Right forelimb (tissue), 1 donor: ENCODE measurements at regions not wholly inside any gene's neighbourhood (a gene's known extent, or its start where the extent isn't known, plus 50 kb on each side); places are given as distances from the start of the nearest gene placed in this dataset.

ENCODE experiments used
- DNase-seq: peaks from one replicate; pipeline ENCODE4 v3.0.0-alpha.2; 2018

DNA sequence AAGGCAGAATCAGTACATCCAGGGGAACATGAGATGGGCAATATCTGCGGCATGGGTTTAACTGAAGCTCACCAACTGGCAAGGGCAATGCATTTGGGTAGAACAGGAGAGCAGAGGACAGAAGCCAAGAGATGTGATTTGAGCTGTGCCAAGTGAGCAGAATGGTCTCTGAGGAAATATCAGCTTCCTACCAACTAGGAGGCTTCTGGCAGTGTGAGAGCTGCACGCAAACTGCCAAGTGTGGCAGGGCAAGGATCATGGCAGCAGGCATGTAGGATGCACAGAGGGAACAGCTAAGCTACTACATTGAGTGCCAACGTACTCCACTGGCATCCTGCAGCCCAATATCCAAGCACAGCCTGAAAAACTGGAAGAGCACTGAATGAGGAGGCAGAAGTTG lies 1036.5 kb downstream of the TUSC7 start:
- DNase-seq: no peak

GRCh38 chr3:117748131-117748530 lies 1038.6 kb downstream of the TUSC7 start:
- no peak for DNase-seq

DNA sequence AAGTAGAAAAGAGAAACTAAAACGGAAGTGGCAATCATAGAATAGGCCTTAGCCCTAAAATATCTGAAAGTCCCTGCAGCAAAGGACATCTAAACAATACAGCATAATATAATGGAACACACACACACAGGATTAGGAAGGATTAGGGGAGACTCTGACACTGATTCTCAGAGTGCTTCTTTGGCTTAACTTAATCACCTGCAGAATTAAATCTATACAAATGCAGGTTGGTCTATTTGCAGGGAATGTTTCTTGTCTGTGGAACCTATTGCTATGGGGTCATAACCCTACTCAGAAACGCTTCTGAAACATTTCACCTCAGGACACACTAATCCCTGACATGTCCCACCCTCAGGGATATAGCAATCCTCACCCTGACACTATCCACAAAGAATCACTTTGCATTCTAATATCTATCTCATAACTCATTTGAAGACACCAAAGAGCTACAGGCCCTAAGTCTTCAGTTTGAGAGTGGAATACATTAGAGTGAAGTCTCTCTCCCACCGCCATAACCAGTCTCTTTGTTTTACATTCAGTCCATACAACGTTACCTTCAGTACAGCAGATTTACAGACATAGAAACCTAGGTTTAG lies 1041.2 kb downstream of the TUSC7 start:
- no peak for DNase-seq

GRCh38 chr3:117751651-117752050 lies 1042.1 kb downstream of the TUSC7 start:
- DNase-seq: no peak

GRCh38 chr3:117752984-117753717 lies 1043.6 kb downstream of the TUSC7 start:
- no peak for DNase-seq

GRCh38 chr3:117754058-117754457 lies 1044.5 kb downstream of the TUSC7 start:
- no peak for DNase-seq

GRCh38 chr3:117754841-117755240 lies 1045.3 kb downstream of the TUSC7 start:
- DNase-seq: no peak

DNA sequence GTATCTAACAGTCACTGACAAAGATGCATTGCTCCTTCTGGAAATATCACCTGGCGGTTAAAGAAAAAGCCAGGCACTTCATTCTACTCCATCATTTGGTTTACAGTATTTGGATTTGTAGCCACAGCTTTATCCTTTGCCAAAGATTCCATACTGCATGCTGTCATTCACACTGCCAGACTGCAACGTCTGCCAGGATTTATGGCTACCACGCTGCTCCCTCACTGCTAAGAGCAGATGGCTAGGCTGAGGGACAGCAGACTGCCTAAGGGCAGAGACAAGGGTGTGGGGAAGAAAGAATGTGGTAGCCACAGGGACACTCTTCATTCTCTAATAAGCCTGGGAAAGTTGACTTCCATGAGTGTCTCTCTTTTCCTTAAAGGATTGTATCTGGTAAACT lies 1047.0 kb downstream of the TUSC7 start:
- DNase-seq: no peak

GRCh38 chr3:117761703-117762620 lies 1052.4 kb downstream of the TUSC7 start:
- no peak for DNase-seq

DNA sequence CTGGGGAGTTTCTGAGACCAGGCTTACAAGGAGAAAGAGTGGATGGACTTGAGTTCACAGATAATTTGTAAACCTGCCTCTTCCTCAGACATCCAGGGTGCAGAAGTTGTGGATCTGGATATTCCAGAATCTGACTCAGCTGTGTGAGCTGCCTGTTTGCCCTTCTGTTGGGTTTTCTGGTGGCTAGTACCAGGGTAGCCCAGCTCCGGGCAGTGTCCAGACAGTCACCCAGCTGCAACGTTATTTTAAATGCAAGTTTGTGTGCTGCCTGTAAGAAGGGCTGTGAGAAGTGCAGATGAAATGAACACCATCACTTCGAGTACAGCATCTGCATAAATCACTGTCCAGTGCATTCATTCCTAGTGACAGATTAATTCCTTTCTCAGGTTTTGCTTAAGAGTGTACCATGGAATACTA lies 1053.0 kb downstream of the TUSC7 start:
- no peak for DNase-seq

DNA sequence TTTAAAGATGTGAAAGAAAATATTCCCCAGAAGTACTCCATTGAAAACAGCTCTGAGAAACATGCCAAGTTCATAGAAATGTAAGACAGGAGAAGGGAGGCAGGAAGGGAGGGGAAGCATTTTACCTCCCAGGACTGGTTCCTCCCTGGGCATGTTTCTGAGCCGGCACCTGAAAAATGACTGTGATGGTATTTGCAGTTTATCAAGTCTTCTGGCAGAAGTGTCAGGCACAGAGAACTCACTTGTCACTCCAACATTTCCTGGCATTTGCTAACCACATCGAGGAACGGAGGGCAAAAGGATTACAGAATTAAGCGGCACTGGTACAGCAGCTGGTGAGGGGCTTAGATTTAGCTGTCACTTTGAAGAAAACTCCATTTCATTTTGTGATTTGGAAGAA lies 1054.0 kb downstream of the TUSC7 start:
- DNase-seq: no peak

DNA sequence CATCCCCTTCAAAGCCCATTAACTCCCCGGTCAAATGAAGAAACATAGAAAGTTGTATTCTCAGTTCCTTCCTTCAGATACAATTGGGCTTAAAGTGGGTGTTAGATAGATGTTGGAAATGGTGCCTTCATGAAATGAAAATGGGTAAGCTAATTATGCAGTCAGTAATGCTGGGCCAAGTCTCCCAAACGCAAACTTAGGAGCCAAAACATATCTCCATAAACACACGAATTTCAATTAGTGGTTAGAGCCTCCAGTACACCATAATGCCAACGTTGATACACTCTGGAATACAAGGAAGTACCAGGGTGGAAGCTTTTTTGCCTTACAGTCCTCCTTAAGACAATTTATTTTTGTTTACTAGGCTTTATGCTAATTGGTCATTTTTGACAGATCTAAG lies 1059.0 kb downstream of the TUSC7 start:
- DNase-seq: no peak

DNA sequence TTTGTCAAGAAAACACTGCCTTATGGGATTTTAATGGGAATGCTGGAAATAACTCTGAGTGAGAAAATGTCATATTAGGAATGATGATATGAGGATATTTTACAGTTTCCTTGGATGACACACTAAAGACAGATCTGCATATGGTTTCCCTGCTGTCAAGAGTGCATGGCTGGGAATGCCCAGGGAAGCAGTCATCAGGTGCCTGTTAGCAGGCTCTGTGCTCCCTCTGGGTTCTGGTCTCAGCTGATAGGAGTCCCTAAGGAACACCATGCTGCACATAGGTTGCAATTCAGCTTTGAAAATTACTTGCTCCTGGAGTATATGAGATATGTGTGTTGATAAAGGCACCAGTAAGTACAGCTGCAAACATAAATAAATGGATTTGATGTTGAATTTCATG lies 1064.6 kb downstream of the TUSC7 start:
- no peak for DNase-seq

DNA sequence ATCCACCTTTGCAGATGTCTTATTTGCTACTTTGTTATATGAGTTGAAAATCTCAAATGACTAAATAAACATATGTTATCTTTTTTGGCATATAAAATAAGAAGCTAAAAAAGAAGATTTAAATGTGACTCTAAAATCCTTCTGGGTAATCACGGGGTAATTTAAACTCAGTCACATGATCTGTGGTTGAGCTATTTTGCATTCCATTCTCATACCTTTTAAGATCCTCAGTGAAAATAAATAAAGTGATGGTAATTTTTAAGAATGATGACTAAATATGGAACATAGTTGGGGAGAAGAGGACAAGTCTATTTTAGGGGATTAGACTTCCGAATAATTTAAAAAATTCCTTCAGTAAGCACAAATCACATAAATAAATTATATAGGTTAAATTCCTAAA lies 1076.8 kb downstream of the TUSC7 start:
- no peak for DNase-seq

DNA sequence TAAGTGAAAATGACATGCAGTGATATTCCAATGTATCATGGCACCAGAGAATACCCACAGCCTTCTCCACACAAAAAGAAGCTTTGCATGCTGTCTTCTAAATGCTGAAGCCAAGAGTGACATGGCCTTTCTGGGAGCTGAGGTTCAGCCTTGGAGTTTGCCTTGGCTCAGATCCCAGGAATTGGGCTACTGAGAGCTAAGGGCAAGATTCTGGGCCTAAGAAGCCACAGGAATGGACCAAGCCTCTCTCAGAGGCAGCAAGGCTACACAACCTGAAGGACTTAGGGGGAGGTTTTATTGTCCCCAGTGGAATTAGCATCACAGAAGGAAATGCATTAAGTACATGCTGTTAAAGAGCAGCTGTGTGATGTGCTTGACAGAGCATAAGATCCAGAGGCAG lies 1078.5 kb downstream of the TUSC7 start:
- no peak for DNase-seq

DNA sequence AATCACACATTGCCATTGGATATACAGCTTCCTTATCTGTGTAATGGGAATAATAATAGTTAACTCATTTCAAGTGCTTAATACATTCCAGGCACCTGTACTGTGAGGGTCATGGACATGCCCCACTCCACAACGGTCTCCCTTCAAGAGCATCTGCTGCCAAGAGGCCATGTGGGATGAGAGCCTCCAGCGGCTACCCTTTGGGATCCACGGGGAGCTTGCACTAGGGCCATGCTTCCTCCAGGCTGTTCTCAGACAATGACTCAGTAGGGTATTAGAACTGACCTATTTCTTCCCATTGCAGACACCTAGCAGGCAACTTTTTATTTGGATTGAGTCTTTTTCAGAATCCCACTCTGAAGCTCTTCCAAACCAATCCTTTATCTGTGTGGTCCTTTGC lies 1078.9 kb downstream of the TUSC7 start:
- DNase-seq: no peak

DNA sequence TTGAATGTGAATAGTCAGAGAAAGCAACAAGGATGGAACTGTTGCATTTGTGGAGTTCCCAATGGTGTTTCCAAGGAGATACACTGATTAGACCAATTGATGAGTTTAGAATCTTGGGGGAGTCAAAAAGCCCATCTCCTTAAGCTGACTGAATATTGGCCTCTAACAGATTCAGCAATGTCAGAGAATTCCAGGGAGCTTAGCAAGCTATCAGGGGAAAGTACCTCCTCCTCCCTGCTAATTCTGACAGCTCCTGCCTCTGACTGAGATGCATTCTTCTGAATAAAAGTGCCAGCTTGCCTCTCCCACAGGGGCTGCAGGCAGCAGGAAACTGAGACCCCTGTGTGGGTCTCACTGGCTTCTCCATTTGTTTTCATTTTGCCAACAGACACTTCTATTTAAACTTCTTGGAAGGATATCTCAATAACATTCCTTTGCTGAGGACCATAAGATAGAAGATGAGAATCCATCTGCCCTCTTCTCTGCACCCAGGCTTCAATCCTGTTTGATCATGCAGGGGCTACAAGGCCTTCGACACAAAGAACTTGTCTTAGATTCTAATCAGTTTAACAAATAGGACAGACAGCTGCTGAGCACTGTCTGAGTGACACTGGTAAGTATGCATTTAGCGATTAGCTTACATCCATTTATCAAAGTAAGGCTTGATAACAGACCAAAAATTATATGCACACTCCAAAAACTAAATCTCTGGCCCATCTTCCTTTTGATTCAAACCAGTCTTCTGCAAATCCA lies 1080.8 kb downstream of the TUSC7 start:
- DNase-seq: no peak

- DNase-seq: no peak
Measured at GRCh38 chr3:117793622-117794265, 1084.2 kb downstream of the TUSC7 start.

DNA sequence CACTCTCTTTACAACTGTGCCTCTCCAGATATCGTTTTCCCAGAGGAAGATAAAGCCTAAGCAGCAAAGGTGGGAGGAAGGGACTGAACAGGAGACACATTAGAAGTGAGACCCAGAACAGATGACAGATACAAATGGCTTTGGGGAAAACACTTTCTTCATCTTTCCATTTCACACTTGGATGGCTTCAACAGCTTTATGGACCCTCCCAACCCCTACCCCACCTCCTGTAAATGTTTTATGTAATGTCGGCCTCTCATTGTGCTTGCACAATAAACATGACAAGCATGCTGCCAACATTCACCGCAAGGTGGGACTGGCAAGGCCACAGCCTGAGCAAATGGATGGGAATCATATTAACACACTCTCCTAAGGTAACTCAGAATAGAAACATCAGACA lies 1088.6 kb downstream of the TUSC7 start:
- DNase-seq: no peak

DNA sequence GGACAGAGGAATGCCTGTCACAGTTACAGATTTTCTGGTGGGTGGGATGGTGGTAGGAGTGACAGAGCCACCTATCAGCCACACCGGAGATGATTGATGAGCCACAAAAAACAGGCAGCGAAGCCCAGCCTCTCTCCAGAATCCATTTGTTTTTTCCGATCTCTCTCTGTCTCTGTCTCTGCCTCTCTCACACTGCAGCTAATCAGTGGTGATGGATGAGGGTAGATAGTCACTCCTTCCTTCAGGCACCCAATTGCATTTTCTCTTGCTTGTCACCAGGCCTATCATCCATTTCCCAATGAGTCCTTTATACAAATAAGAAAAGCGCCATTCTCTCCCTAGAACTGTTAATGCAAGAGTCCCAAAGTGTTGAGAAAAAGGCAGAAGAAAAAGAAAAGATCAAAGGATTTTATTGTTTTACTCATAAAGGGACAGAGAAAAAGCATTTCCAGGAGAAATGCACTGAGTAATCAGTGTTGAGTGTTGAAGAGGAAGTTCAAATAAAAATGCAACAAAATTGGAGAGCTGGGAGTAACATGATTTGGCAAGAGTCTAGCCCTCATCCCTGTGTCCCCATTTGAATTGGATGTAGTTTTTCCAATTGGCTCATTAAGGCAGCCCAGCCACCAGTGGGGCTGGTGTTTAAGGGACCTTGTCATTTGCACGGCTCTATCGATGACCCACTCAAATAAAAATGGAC lies 1089.3 kb downstream of the TUSC7 start:
- no peak for DNase-seq

DNA sequence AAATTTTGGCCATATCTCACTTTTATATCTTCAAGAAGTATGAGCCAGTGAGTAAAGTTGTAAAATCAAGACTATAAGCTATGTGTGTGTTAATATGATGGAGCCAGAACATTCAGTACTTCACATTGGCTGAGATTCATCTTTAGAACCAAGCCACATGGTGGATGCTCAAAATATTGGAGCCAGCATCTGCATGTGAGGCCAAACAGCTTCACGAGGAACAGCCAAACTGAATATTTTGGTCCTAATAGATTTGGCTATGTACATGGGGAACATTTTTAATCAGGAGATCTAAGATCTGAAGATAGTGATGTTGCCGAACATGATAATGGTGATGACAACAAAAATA lies 1089.8 kb downstream of the TUSC7 start:
- no peak for DNase-seq

DNA sequence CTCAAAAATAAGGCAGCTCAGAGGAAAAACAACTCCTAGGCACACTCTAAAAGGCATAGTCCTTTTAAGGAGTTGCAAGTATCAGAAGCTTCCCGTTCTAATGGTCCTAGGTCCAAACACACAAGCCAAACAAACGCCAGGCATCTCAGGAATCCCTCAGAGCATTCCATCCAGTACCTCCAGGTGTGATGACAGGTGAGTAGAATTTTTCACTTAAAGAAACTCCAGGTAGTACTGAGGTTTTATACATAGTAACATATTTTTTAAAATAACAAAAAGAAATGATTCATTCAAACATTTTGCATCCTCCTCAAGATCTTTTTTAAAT lies 1092.3 kb downstream of the TUSC7 start:
- DNase-seq: no peak
